Left cardiac atrium (tissue), 4 donors: ENCODE measurements at regions not wholly inside any gene's neighbourhood (a gene's known extent, or its start where the extent isn't known, plus 50 kb on each side); places are given as distances from the start of the nearest gene placed in this dataset.

Experiments
- ATAC-seq, 2 donors: fragments of 200-7000 bp; cut with Tn5 transposase; one replicate each; pipeline ENCODE4 v1.9.1; 2020; ENCODE audit warnings: mild to moderate bottlenecking in 2 of 2, moderate library complexity in 2 of 2
- DNase-seq: peaks from one replicate; pipeline ENCODE4 v3.0.0-alpha.2; 2020
- intact Hi-C, 2 donors: fragments of 100-400 bp; cut with DNase I; formaldehyde crosslinking; loops; one replicate each; pipeline versions ENCODE4 v1.14.1 to v1.15.1; 2022 to 2023
- donor health status: DM: no; HTN: yes; CAD: no.
- donor health status: DM: no; HTN: yes; CAD: no; lungs with severe emphysema.
- donor health status: DM: yes; HTN: yes; CAD: no.
- donor health status: Dilated cardiomyopathy.

DNA sequence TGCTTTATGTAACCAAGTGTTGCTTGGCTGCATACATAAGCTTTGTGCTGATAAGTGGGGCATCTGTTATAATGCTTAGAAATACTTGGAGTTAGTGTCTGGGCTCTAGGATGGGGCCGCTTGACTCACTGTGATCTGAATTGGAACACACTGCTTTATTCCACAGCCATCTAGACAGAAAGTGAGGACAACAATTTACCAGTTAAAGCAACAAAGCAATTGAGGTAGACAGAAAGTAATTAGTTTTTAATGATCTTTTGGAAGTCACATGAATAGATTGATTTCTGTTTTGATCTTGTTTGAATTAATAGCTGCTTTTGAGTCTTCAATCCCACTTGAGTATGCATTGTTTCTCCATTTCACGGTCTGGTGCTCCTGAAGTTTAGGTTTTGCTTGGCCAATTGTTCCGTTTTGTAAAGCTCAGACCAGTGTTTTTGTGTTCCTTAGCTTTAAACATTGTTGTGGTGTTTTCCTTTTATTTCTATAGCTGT is 157.5 kb downstream of the TRMT11 start:
- ATAC-seq: peak; percentile 57 to 67
- intact Hi-C loops: no loop called here
- DNase-seq: no peak

DNA sequence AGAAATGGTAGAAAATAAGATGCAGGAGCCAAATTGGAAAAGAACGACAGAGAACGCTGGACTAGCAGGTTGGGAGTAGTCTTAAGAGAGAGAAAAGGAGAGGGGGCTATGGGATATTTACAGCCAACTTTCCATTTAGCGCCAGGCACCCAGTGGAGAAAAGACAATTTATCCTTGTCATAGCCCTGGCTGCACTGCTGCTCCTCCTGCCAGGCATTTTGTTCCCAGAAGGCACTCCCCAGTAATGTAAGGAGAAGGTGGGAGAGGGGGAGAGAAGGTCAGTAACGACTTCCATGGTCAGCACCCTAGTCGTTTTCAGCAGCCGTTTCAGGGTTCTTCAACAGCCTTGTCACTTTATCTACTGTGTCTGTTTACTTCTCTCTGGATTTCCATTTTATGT is 159.0 kb downstream of the TRMT11 start:
- DNase-seq: no peak
- intact Hi-C loops: no loop called here
- no peak for ATAC-seq

DNA sequence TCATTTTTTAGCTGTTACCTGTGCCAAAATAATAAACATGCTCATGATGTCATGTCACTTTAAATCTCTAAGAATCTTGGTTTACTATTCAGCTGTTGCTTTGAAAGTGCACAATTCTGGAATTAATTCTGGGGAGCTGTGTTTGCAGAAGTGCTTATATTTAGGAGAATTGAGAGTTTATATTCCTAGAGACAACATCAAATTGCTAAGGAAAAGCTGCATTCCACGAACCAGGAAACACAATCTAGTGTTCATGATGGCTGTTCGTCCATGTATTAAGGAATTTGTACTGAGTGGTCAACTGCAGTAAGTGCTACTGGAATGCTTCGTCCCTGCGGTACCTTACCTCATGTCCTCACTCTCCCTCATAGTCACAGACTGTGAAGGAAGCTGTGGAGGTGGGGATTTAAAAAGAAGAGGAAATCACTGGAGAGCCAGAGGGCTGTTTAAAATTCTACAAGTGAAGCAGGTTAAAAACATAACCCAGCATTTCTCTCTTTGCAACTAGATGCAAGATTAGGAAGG is 161.0 kb downstream of the TRMT11 start:
- intact Hi-C loops: no loop called here
- DNase-seq (no peak), ATAC-seq (no peak)

DNA sequence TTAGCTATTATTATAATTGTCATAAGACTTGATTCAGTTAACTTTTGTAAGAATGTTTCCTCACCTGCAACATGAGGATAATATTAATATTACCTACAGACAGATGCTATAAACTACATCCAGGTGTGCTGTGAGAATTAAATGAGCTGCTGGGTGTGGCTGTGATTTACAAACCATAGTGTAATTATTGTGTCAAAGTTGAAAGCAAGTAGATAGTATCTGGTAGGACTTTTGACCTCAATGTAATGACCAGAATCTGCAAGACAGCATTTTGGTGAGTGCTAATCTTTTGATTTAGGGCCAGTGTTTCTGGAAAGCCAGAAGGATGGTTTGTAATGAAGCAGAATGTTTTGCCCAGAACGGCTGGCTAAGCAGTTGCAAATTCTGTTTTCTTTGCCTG is 162.5 kb downstream of the TRMT11 start:
- no peak for ATAC-seq
- intact Hi-C loops: no loop called here

DNA sequence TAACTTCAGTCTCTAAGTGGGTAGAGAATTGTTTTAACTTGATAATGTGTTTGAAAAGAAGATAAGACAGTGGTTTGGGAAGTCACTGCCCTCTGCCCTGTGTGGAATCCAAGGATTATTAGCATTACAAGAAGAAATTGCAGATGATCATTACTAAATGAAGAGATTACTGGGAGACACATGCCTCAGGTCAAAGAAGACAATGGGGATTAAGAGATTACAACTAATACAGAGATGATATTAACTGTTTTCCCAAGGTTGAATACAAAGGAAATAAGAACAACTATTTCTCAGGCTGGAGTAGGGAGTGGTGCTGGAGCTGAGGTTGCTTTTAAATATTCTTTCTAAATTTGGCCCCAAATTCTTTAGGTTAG is 166.0 kb downstream of the TRMT11 start:
- ATAC-seq (no peak), DNase-seq (no peak)
- intact Hi-C loops: no loop called here

More for the DNA sequence above, 162.5 kb downstream of the TRMT11 start:
- no peak for DNase-seq

DNA sequence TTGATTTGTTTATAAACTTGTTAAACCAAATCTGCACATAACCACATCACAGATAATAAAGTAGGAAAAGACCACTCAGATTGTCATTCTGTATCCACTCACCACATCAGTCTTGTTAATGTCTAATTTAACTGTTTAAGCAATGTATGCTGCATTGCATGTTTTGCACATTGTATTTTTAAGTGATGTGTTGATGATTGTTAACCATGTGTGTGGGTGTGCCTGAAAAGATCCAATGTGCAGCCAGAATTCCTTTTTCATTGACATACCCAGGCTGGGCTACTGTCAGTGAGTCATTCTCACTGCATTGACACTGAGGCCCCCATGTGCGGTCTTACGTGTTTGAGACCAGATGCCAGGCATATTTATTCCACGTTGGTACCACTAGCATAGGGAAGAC is 167.3 kb downstream of the TRMT11 start:
- no peak for ATAC-seq
- intact Hi-C loops: no loop called here

DNA sequence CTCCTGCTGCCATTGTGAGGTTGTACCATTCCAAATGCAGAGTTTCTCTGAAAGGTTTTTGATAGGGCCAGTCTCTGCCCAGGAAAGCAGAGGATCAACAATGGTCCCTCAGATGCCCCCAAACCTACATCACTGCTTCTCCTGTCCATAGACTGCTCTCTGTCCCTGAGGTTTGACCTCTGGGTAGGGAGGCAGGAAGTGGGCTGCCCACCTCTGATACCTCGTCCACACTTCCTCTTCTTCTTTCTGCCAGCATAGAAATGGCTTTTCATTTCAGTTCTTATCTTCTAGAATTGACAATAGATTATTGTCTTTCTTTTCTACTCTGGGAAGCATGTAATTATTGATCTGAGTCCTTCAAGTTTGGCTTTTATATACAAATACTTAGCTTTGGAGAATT is 170.6 kb downstream of the TRMT11 start:
- no peak for DNase-seq
- no peak for ATAC-seq
- intact Hi-C loops: no loop called here

More for the DNA sequence above, 167.3 kb downstream of the TRMT11 start:
- no peak for DNase-seq

DNA sequence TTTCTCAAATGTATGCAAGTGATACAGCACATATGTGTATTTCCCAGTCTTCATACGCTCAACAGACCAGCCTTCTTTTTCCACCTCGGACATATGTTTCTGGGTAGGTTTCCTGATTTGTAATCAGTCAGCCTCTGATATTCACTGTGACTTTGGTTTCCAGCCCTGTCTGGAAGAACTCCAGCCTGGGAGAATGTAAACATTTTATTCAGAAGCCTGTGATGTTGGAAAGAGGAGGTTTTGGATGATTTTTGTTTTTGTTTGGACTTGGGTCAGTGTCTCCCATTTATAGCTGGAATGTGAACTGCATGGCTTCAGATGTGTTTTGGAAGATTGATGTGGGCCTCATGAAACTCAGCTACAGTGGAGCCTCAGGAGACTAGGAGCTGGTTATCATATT is 172.2 kb upstream of the CENPW start:
- intact Hi-C loops: no loop called here
- no peak for DNase-seq
- no peak for ATAC-seq

DNA sequence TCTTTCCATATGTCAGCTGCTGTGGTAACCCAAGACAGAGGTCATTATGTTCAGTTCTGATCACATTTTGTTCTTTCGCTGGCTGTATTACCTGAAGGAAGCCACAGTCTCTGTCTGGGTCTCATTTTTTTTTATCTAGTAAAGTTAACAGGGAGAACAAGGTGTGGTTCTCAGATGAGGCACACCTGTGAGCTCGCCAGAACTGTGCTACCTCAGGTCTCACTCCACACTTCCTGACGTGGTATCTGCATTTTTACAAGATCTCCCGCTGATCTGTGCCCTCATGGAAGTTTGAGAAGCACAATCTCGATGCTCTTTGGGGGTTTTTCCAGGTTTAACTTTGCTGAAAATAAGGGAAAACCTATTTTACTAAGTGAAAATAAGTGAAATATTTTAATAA is 169.5 kb upstream of the CENPW start:
- ATAC-seq (no peak), DNase-seq (no peak)
- intact Hi-C loops: no loop called here

DNA sequence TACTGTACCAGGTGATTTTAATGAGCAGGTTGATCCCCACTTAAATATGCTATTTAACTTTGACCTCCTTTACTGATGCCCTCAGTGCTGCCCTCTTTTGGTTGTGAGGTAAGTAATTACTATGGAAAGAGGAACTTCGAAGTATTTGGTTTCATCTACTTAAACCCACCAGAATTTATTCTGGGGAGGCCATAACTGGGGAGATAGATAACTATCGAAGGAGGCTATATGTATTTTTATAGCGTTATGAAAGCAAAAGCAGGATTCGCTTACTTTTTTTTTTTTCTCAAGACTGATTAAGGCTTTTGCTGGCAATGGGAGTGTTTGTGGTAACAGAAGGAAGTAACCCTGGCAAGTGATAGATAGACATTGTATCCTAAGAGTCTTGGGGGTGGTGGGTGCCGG is 168.9 kb upstream of the CENPW start:
- ATAC-seq: no peak
- DNase-seq: no peak
- intact Hi-C loops: no loop called here

DNA sequence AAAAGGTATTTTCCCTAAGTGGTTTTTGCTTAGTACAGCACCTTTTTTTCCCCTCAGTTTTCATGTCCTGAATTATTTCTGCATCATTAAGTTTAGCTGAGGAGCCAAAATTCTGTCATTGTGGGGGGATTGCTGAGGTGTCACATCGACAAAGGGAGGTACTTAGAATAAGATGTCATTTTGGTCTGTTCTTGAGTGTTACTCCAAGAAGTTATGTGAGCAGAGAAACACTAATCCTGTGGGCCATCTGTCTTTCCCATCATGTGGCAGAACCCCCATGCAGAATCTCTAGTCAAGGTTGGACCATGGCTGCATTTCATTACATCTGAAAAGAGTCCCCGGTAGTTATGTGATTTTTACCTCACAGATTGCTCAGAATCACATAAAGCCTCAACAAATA is 167.8 kb upstream of the CENPW start:
- intact Hi-C loops: no loop called here
- no peak for ATAC-seq
- DNase-seq: no peak

DNA sequence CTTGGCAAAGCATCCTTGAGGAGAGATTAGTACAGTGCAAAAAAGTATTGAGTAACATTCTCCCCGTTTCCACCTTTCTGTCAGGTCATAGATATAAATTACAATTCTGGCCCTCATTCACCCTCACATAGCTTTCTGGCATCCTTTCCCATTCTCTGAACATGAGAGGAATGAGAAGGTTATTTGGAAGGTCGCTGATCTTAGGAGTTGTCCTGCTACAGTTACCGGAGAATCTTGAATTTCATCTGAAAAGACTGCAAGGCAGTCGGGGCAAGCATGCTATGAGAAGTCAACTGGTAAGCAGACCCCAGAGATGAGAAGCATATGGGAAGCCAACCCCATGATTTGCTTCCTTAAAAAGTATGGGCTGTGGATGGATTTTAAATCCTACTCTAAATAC is 166.7 kb upstream of the CENPW start:
- intact Hi-C loops: no loop called here
- ATAC-seq (no peak), DNase-seq (no peak)

DNA sequence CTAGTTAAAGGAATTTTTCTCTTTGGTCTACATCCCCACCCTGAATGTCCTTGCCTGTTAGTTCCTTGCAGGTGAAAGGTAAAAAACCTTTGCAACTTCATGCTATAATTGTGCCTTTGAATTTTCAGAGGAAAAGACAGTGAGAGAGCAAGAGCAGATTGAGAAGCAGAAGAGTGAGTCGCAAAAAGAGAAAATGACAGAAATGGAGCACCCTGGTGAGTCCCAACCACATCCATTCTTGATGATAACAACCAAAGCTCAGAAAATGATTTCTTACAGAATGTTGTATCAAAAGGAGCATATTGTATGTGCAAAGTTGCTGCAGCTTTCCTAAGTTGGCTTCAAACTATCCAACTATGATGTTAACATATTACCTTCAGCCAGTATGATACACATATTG is 165.2 kb upstream of the CENPW start:
- ATAC-seq: no peak
- DNase-seq: no peak
- intact Hi-C loops: no loop called here

DNA sequence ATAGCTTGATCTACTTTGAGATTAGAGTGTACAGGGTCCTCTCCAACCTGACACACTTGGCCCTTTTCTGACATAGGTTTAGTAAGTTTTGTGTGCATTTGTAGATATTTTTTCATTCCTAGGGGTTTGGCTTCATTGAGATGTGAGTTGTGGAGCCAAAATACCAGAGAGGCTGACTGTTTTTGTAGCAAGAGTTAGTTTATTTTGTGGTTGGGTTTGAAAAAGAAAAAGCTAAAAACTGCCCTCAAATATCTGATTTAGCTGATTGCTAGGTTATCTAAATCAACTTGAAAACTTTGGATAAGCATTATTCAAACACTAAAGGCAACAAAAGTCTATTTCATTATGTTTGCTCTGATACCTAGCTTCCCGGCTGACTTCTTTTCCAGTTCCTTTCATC is 164.7 kb upstream of the CENPW start:
- intact Hi-C loops: no loop called here
- no peak for DNase-seq
- ATAC-seq: no peak

DNA sequence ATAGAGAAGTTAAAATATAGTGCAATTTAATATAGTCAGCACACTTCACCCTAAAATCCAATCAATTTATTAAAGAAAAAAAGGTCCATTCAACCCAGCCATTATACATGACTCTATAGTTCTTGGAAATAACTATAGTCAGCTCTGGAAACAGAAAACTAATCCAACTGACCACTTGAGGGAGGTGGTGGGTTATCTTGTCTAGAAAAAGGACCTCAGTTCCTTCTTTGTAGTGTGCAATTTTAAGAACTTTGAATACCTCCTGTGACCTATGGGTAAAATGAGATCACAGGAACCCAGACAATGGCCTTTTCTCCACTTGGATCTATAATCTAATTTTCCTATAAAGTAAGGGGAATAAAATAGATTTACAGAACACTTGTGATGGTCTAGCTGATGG is 163.6 kb upstream of the CENPW start:
- intact Hi-C loops: no loop called here
- DNase-seq: no peak
- ATAC-seq: no peak

DNA sequence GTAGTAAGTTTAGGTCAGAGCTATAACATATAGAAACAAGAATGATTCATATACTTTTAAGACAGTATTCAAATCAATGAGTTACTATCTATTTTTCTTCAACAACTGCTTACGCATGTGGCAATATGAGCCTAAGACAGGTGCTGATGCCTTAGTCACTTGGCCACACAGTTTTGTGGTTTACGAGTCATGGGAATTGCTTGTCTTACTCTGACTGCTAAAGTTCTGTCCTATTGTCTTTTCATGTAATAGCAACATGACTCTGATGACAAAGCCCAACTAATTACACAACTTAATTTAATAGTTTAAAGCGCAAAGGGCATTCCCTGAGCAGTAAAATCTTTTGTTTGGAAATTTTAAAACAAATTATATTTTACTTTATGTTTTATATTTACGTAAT is 159.3 kb upstream of the CENPW start:
- ATAC-seq (no peak), DNase-seq (no peak)
- intact Hi-C loops: no loop called here

DNA sequence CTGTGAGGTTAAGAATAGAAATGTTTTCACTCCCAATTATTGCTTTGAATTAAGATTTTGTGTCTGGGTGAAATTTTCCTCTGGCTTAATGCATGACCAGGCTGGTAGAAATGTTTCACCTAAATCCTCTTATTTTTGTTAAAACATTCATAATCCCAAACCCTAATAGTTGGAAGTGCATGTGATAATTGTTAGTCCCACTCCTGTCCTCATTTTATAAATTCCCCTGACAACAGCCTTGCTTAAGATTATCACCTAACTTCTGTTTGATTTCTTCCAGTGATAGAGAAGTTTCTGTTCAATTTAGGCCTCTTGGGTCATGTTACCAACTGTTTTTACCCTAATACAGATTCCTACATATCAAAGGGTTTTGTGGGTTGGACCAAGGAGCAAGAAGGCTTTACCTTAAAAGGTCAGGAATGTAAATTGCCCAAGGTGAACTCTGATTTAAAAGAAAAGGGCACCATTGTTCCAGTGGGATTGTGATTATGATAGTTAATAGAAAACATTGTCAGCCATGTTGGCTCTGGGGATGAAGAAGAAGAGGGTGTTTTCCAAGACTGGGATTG is 158.7 kb upstream of the CENPW start:
- no peak for ATAC-seq
- intact Hi-C loops: no loop called here
- no peak for DNase-seq

DNA sequence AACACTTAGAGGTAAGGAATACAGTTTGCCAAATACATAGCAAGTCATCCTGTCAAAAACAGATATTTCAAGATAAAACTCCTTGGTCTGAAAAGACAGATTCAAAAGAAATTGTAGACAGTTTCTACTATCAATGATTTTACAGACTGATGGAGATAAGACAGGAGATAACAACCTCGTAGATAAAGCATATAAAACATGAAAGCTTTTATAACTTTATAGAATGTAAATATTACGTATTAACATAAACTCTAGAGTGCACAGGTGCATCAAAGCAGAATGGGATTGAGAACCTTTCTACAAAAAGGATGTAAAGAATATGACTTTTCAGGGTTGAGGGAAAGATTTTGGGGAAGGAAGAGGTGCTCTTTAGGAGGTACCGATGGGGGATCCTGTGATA is 158.0 kb upstream of the CENPW start:
- DNase-seq (no peak), ATAC-seq (no peak)
- intact Hi-C loops: no loop called here

DNA sequence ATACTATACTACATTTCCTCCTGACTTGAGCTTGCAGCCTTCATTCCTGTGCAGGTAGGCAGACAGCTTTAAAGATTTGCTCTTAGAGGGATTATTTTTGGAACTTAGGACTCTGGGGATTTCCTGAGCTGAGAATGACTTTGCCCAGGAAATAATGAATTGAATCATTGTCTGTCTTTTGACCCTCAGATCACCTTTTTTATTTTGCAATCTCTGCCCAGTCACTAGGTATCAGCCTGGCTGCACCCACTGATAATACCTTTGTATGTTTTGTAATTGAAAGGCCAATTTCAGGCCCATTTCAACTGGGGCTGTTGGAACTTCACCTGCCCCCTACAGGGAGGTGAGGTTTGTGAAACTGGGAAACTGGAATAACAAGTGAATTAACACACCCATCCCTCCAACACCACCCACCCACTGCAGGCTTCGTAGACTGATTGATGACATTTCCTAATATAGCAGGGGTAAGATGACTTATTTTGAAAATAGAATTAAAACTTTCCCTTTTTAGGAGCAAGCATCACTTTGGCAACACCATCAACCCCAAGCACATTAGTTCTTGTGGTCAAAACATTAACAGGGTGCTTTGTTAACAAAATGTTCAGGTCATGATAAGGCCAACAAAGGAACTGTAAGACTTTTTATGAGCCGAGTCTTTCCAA is 157.1 kb upstream of the CENPW start:
- ATAC-seq: no peak
- intact Hi-C loops: no loop called here
- DNase-seq: no peak

DNA sequence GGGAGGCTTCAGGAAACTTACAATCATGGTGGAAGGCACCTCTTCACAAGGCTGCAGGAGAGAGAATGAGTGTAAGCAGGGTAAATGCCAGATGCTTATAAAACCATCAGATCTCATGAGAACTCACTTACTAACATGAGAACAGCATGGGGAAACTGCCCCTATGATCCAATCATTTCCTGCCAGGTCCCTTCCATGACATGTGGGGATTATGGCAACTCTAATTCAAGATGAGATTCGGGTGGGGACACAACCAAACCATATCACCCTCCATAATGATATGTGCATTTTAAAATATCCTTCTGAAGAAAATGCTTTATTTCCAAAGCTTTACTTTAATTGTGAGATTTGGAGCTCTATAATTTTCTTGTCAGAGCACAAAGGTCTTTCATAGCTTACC is 154.1 kb upstream of the CENPW start:
- no peak for DNase-seq
- ATAC-seq: no peak
- intact Hi-C loops: no loop called here

DNA sequence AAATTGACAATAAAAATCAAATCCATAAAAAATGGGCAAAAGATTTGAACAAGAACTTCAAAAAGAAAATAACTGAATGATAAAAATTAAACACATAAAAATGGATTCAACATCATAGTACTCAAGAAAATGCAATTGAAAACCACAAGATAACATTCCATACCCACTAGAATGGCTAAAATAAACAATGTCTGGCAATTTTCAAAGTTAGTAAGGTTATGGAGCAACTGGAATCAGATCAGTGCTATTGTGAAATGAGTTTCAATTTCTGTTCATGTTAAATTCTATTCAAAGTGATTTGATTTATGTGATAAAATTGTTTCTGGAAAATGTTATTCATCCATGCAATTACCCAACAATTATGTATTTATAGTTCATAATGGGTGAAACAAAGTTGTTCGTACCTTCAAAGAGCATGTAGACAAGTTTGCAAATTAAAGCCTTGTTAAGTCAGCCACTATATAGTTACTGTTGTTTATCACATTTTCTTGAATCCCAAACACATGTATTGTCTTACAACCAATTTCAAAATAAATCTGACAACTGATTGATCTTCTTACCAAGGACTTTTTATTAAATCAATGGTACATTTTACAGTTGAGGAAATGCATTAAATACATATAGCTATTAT is 151.5 kb upstream of the CENPW start:
- ATAC-seq (no peak), DNase-seq (no peak)
- intact Hi-C loops: no loop called here
